Neural cell (in vitro differentiated cells): ENCODE measurements at regions not wholly inside any gene's neighbourhood (a gene's known extent, or its start where the extent isn't known, plus 50 kb on each side); places are given as distances from the start of the nearest gene placed in this dataset.

Experiments
- H2AFZ ChIP-seq: fragments of 200-600, 300-800 bp; sonication (generic), shearing (Covaris generic); 2 replicates; pipeline ENCODE4 v1.6.0; 2014; ENCODE audit warnings: low read depth, mild to moderate bottlenecking, antibody characterized with exemption, low read length, moderate library complexity
- H3F3A ChIP-seq: fragments of 200-600 bp; shearing (Covaris generic); 2 replicates; pipeline ENCODE4 v1.6.1; 2016; ENCODE audit warnings: mild to moderate bottlenecking, moderate library complexity, mixed read lengths, antibody characterized with exemption, low read length; ENCODE audit not compliant: insufficient read depth, poor library complexity, severe bottlenecking
- H3K27ac ChIP-seq: fragments of 200-600, 300-800 bp; sonication (generic), shearing (Covaris generic); 2 replicates; pipeline ENCODE4 v1.5.1; 2014; ENCODE audit warnings: mild to moderate bottlenecking, low read length, moderate library complexity
- H3K27me3 ChIP-seq: fragments of 300-800, 200-600 bp; sonication (generic), shearing (Covaris generic); 2 replicates; pipeline ENCODE4 v1.6.0; 2014; ENCODE audit warnings: mild to moderate bottlenecking, low read depth, low read length, moderate library complexity; ENCODE audit not compliant: insufficient read depth
- H3K36me3 ChIP-seq: fragments of 300-800, 200-600 bp; sonication (generic), shearing (Covaris generic); 2 replicates; pipeline ENCODE4 v1.5.1; 2014; ENCODE audit warnings: mild to moderate bottlenecking, antibody characterized with exemption, low read length, moderate library complexity; ENCODE audit not compliant: insufficient read depth
- H3K4me2 ChIP-seq: fragments of 300-800, 200-600 bp; sonication (generic), shearing (Covaris generic); 2 replicates; pipeline ENCODE4 v1.6.0; 2014; ENCODE audit warnings: mild to moderate bottlenecking, low read length
- H3K4me3 ChIP-seq: fragments of 300-800, 200-600 bp; sonication (generic), shearing (Covaris generic); 2 replicates; pipeline ENCODE4 v1.5.1; 2014; ENCODE audit warnings: mild to moderate bottlenecking, low read length, moderate library complexity
- H3K79me2 ChIP-seq: fragments of 200-600 bp; shearing (Covaris generic); replicated peaks from 2 replicates; pipeline ENCODE4 v1.6.0; 2014; ENCODE audit warnings: mild to moderate bottlenecking, low read length, moderate library complexity; ENCODE audit not compliant: insufficient read depth
- H3K9ac ChIP-seq: fragments of 300-800, 200-600 bp; sonication (generic), shearing (Covaris generic); 2 replicates; pipeline ENCODE4 v1.6.1; 2016; ENCODE audit warnings: mild to moderate bottlenecking, low read length, mixed read lengths
- H3K9me2 ChIP-seq: fragments of 200-600 bp; shearing (Covaris generic); 2 replicates; pipeline ENCODE4 v1.6.1; 2016; ENCODE audit warnings: mild to moderate bottlenecking, low read length, mixed read lengths; ENCODE audit not compliant: insufficient read depth
- H3K9me3 ChIP-seq: fragments of 200-600, 300-800 bp; sonication (generic), shearing (Covaris generic); 2 replicates; pipeline ENCODE4 v1.6.1; 2016; ENCODE audit warnings: mild to moderate bottlenecking, mixed run types, low read length, moderate library complexity, mixed read lengths
- H4K20me1 ChIP-seq: fragments of 200-600 bp; shearing (Covaris generic); 2 replicates; pipeline ENCODE4 v1.6.1; 2016; ENCODE audit warnings: mild to moderate bottlenecking, mixed run types; ENCODE audit not compliant: insufficient read depth
- CTCF ChIP-seq: fragments of 450-650 bp; IDR thresholded peaks from 2 replicates; pipeline ENCODE4 v1.5.1; 2014; ENCODE audit warnings: antibody characterized with exemption, mild to moderate bottlenecking, moderate library complexity; ENCODE audit not compliant: poor library complexity, severe bottlenecking
- EP300 ChIP-seq: fragments of 450-650 bp; conservative IDR thresholded peaks from 2 replicates; pipeline ENCODE4 v1.6.1; 2014; ENCODE audit warnings: antibody characterized with exemption, mild to moderate bottlenecking, moderate library complexity; ENCODE audit not compliant: poor library complexity, severe bottlenecking
- EZH2 ChIP-seq: fragments of 200-600, 300-800 bp; shearing (Covaris generic), sonication (generic); IDR thresholded peaks from 2 replicates; pipeline ENCODE4 v1.6.1; 2014; ENCODE audit warnings: antibody characterized with exemption, low read length, borderline replicate concordance, mild to moderate bottlenecking; ENCODE audit not compliant: insufficient read depth, poor library complexity, severe bottlenecking
- MXI1 ChIP-seq: fragments of 450-650 bp; conservative IDR thresholded peaks from 2 replicates; pipeline ENCODE4 v1.6.1; 2014; ENCODE audit warnings: antibody characterized with exemption, mild to moderate bottlenecking; ENCODE audit not compliant: poor library complexity, severe bottlenecking
- POLR2AphosphoS5 ChIP-seq: IDR thresholded peaks from 2 replicates; pipeline ENCODE4 v1.6.1; 2012
- RAD21 ChIP-seq: fragments of 450-650 bp; conservative IDR thresholded peaks from 2 replicates; pipeline ENCODE4 v1.6.1; 2014; ENCODE audit warnings: antibody characterized with exemption, mild to moderate bottlenecking, moderate library complexity
- REST ChIP-seq: IDR thresholded peaks from 2 replicates; pipeline ENCODE4 v1.6.1; 2012; ENCODE audit warnings: borderline replicate concordance
- SMC3 ChIP-seq: fragments of 450-650 bp; conservative IDR thresholded peaks from 2 replicates; pipeline ENCODE4 v1.6.1; 2014; ENCODE audit warnings: antibody characterized with exemption, mild to moderate bottlenecking, moderate library complexity; ENCODE audit not compliant: poor library complexity
- TAF1 ChIP-seq: IDR thresholded peaks from 2 replicates; pipeline ENCODE4 v1.6.1; 2012; ENCODE audit warnings: low read depth

GRCh38 chr4:28827866-28828265 lies 1892.3 kb upstream of the PCDH7 start:
- H3K9ac ChIP-seq: no peak overlapping the region
- no peaks in the 10 kb centered on the region for H3F3A ChIP-seq
- TF ChIP-seq REST (no peak), CTCF (no peak), MXI1 (no peak), SMC3 (no peak), TAF1 (no peak), RAD21 (no peak), POLR2AphosphoS5 (no peak), EZH2 (no peak), EP300 (no peak)
- H3K27ac ChIP-seq: no peak overlapping the region
- no peak overlapping the region for H2AFZ ChIP-seq
- no peak overlapping the region for H3K4me2 ChIP-seq
- H3K9me3 ChIP-seq: no peaks in the 10 kb centered on the region
- no peaks in the 10 kb centered on the region for H3K79me2 ChIP-seq
- H3K4me3 ChIP-seq: no peak overlapping the region
- no peaks in the 10 kb centered on the region for H4K20me1 ChIP-seq
- H3K36me3 ChIP-seq: no peaks in the 10 kb centered on the region
- H3K27me3 ChIP-seq: no peaks in the 10 kb centered on the region
- no peaks in the 10 kb centered on the region for H3K9me2 ChIP-seq

- no peak overlapping the region for H2AFZ ChIP-seq
- H3K9me2 ChIP-seq: no peaks in the 10 kb centered on the region
- H3K9ac ChIP-seq: no peak overlapping the region
- no peak overlapping the region for H3K4me2 ChIP-seq
- no peaks in the 10 kb centered on the region for H4K20me1 ChIP-seq
- TF ChIP-seq TAF1 (no peak), EP300 (peak; percentile 70), EZH2 (no peak), SMC3 (no peak), CTCF (no peak)
- no peaks in the 10 kb centered on the region for H3K79me2 ChIP-seq
- H3K27me3 ChIP-seq: no peaks in the 10 kb centered on the region
- no peak overlapping the region for H3K4me3 ChIP-seq
- H3F3A ChIP-seq: no peaks in the 10 kb centered on the region
- no peaks in the 10 kb centered on the region for H3K9me3 ChIP-seq
- H3K36me3 ChIP-seq: no peaks in the 10 kb centered on the region
- no peak overlapping the region for H3K27ac ChIP-seq
These were observed 1888.3 kb upstream of the PCDH7 start for GRCh38 chr4:28831867-28832266.
